Stimulated activated CD4-positive, alpha-beta T cell treated with anti-CD3 and anti-CD28 coated beads, TNF-alpha, amount 100 ng/mL, for 1 hour (primary cell): ENCODE measurements at regions not wholly inside any gene's neighbourhood (a gene's known extent, or its start where the extent isn't known, plus 50 kb on each side); places are given as distances from the start of the nearest gene placed in this dataset.
"Not testable (repeated sequence)": the region's sequence is repeated elsewhere in the genome, so short reads cannot be mapped to it uniquely, and the experiment has no call there.

Source experiments
- DNase-seq, 3 donors: peaks; one replicate each; pipeline ENCODE4 v3.0.0-alpha.2; 2020; ENCODE audit warnings: low read depth in 3 of 3, low spot score in 1 of 3

DNA sequence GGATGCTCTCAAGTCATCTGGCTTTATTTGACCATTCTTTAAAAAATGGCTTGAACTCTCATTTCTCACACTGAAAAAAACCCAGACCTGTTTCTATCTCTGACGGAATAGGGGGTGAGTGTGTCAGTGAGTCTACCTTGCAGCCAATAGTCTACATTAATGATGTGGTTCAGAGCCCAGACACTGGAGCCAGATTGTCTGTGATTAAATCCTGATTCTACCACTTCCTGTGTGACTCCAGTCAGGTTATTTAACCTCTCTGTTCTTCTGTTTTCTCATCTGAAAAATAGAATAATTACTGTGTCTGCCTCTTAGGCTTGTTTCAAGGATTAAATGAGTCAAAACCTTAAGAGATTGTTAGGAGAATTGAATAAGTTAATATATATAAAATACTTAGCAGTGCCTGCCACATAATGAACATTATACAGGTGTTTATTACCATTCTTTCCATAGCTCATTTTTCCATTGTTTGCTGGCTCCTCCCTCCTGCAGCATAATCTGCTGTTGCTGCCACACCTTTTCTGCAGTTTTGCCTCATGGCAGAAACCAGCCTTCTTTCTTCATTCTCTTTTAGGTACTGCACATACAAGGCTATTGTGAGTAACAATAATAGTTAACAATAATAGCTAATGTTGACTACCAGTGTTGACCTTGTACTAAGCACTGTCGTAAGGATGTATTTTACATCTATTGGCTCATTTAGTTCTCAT, 157.6 kb upstream of the IVNS1ABP start:
- no peak for DNase-seq

GRCh38 chr1:185473186-185473585, 156.1 kb upstream of the IVNS1ABP start:
- no peak for DNase-seq

DNA sequence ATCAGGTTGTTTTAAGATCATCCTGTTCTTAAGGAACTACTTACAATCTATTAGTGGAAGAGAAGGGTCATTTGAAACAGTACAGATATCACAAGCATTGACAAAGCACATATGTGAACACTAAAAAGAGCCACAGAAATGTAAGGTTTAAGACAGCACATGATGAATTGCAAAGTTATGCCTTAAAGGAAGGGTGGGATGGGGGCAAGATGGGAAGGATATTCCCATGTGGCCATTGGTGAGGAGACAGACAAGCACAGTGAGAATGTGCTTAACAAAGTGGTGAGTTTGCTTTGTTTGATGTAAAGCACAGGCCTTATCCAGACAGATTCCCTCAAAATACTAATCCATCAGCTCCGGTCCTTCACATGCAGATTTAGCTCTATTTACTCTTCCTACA, 151.6 kb upstream of the IVNS1ABP start:
- DNase-seq, result no peak

- DNase-seq, result no peak
Measured at GRCh38 chr1:185467122-185467521, 150.1 kb upstream of the IVNS1ABP start.

DNA sequence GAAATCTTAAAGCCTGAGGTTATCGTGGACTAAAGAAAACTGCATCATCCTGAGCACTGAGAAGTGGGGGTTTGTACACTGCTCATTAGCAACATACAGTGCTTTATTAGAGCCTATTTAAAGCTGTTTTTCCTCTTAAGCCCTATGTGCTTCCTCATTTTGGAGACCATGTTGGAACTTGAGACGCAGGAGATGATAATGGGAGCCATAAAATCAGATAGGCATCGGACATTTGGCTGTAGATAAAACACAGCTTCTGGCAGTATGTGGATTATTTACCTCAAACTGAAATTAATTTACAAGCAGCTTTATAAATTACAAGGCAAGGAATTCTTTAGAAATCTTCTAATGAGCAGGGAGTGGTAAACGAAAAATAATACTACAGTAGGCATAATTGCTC, 147.7 kb upstream of the IVNS1ABP start:
- DNase-seq, result no peak

DNA sequence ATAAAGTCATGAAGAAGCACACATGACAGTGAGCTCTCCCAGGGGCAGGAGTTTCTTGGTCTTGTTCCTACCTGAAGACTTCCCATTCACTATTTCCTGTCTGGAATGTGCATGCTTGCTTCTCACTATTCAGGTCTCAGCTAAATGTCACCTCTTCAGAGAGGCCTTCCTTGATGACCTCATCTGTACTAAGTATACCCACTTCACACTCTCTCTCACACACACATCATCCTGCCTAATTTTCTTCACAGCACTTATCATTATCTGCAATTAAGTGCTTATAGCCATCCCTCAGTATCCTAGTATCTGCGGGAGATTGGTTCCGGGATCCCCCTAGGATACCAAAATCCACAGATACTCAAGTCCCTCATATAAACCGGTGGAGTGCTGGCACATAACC, 146.4 kb upstream of the IVNS1ABP start:
- no peak for DNase-seq

GRCh38 chr1:185463011-185463410, 146.0 kb upstream of the IVNS1ABP start:
- no peak for DNase-seq

- not testable (repeated sequence) for DNase-seq
Measured at GRCh38 chr1:185460723-185461122, 143.7 kb upstream of the IVNS1ABP start.

- no peak for DNase-seq
Measured at GRCh38 chr1:185459141-185459540, 142.1 kb upstream of the IVNS1ABP start.

DNA sequence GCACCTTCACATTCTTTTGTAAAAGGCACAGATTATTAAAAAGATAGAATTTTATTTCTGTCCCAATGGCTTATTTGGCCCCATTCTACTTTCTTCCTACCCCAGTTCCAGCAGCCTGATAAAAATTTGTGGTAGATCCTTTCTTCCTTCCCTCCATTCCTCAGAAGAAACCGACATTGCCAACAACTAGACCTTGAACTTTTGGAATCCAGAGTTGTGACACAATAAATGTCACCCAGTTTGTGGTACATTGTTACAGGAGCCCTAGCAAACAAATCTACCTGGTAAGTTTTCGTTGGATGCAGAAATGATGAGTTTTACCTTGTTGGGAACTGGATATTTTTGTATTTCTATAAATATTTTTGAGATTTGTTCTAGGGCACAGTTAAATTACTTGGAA, 141.6 kb upstream of the IVNS1ABP start:
- DNase-seq, result no peak

- DNase-seq, result no peak
Measured at GRCh38 chr1:185453496-185454192, 136.6 kb upstream of the IVNS1ABP start.

DNA sequence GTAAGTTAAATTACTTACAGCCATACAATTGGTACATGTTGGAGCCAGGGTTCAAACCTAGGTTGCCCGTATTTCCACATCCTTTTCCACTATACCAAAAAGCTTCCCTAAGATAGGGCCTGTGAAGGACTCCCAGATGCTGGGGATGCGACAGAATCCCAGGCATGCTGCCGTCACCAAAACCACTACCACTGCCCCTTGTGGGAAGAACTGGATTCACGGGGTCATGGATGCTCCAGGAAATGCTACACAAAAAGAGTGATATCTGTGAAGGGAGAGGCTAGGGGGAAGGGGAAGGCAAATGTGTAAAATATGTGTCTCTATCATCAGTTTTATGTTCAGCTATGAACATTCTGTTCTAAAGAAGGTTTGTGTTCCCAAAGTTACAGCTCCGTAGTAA, 133.9 kb upstream of the IVNS1ABP start:
- no peak for DNase-seq

- no peak for DNase-seq
Measured at GRCh38 chr1:185450060-185450788, 133.2 kb upstream of the IVNS1ABP start.

- no peak for DNase-seq
Measured at GRCh38 chr1:185449378-185450059, 132.5 kb upstream of the IVNS1ABP start.

DNA sequence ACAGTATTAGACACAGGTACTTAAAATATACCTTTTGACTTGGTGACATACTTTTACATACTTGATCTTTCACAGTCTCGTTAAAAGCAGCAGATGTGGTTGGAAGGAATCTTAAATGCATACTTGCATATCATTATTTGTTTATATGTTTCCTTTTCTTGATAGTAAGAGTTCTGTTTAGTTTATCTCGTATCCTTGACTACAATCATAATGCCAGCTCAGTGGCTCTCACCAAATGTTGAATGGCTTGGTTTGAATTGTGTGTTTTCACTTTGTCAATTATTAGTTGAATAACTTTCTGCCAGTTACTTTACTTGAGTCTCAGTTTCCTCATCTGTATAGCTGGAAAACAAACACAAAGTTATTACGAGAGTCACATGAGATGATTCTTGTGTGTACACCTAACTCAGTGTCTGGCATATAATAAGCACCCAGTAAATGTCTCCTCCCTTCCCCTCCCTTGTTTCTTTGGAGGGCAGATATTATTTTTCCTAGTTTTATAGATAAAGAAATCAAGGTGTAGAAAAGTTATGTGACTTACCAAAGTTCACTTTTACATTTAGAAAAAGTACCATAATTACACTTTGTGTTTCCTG, 131.6 kb upstream of the IVNS1ABP start:
- no peak for DNase-seq

GRCh38 chr1:185446131-185446530, 129.1 kb upstream of the IVNS1ABP start:
- DNase-seq, result no peak

DNA sequence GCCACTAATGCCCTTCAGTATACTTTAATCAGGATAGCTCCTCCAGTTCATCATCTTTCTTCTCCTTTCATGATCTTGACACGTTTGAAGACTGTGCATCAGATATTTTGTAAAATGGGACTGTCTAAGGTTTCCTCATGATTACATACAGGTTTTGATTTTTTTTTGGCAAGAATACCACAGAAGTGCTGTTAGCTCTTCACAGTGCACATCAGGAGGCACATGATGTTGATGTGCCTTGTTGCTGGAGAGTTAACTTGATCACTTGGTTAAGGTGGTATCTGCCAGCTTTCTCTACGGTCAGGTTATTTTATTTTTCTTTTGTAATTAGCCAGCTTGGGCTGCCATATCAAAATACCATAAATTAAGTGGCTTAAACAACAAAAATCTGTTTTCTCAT, 128.6 kb upstream of the IVNS1ABP start:
- DNase-seq, result no peak

DNA sequence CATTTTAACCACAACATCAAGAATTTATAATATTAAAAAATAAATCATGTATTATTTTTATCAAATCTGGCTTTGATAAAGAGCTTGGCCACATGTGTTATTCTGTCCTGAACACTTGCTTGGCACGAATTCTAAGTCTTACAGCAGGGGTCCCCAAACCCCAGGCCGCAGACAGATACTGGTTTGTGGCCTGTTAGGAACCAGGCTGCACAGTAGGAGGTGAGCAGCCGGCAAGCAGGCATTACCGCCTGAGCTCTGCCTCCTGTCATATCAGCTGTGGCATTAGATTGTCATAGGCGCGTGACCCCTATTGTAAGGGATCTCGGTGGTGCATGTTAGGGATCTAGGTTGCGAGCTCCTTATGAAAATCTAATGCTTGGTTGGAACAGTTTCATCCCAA, 127.6 kb upstream of the IVNS1ABP start:
- no peak for DNase-seq

GRCh38 chr1:185442050-185442449, 125.0 kb upstream of the IVNS1ABP start:
- DNase-seq, result no peak

DNA sequence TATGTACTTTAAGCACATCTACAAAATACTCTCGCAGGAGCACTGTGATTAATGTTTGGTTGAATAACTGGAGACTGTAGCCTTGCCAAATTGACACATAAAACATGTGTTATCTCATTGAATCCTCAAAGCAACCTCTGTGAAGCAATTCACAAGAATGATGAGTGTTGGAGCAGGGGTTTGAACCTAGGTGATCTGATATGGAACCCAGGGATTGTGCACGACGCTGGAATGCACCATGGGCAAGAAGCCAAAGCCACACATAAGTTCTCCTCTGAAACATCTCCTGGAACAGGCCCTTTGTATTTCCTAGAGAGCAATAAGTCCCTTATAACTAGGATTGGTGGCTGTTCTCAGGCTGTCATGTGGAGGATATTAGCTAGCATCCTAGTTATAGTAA, 124.6 kb upstream of the IVNS1ABP start:
- no peak for DNase-seq

GRCh38 chr1:185440877-185441276, 123.8 kb upstream of the IVNS1ABP start:
- no peak for DNase-seq
